ENCODE measurements at regions not wholly inside any gene's neighbourhood (a gene's known extent, or its start where the extent isn't known, plus 50 kb on each side); places are given as distances from the start of the nearest gene placed in this dataset.

- DNase-seq (ENCODE audit: low spot score), result no peak
Measured at GRCh38 chr1:25001125-25001915, 71.2 kb upstream of the RUNX3 start.

DNA sequence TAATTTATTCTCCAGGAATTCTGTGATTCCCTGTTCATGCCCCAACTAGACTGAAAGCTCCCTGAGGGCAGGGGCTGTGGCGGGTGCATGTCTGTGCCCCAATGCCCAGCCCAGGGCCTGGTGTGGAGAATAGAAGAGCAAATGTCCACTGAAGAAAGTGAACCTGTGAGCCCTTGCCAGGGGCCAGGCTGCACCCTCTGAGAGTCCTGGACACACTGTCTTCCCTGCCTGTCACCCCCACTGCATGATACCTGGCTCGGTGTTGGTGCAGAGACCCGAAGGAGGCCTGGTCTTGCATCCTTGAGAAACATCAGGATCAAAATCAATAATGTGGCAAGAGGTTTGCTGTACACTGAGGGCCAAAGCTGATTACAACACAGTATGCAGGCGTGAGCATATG, 69.8 kb upstream of the RUNX3 start:
- no peak for DNase-seq (ENCODE audit: low spot score)

DNA sequence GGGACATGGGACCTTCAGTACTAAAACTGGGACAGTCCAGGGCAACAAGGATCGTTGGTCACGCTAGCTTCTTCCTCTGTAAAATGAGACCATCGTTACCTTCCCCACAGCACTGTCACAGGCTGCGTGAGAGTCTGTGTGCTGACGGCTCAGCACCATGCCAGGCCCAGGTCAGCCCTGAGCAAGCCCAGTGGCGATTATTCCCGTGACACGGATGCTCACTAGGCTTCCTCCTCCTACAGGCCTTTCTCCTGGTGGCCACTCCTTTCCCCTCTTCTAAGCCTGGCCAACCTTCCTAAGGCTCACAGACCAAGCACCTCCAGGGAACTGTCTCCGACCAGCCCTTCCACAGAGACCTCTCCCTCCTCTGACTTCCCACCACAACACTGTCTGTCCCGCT, 69.3 kb upstream of the RUNX3 start:
- DNase-seq (ENCODE audit: low spot score), result no peak

- no peak for DNase-seq (ENCODE audit: low spot score)
Measured at GRCh38 chr1:24998563-24999245, 68.6 kb upstream of the RUNX3 start.

DNA sequence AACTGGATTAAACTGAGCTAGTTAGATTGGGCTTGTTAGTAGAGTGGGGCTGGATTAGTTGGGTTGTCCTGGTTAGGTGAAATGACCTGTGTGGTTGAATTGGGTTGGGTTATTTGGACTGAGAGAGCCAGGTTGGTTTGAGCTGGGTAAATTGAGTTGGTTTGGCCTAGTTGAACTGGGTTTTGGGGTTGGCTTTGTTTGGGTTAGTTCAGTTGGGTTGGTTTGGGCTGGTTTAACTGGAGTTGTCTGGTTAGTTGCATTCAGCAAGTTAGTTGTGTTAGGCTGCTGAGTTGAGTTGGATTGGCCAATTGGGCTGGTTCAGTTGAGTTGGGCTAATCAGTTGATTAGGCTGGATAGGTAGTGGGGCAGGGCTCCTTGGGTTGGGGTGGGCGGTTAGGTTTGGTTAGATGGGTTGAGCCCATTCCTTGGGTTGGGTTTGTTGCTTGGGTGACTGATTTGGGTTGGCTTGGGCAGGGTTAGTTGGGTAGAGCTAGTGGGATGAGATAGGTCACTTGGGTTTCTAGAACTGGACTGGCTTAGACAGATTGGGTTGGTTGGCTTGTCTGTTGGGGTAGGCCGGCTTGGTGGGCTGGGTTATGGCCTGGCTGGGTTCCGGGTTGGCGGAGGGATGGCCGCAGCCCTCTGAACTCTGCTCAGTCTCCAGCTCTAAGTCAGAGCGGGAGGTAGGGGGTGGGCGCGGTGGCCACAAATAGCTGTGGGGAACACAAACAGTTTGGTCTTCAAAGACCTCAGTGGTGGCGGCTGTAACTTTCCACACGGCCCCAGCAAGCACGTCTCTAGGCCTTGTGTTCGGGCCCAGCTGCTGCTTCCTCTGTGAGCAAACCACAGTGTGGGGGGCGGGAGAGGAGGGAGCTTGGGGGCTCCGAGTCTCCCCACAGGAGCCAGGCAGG, 67.2 kb upstream of the RUNX3 start:
- no peak for DNase-seq (ENCODE audit: low spot score)

- DNase-seq (ENCODE audit: low spot score), result no peak
Measured at GRCh38 chr1:24996456-24996855, 66.4 kb upstream of the RUNX3 start.

DNA sequence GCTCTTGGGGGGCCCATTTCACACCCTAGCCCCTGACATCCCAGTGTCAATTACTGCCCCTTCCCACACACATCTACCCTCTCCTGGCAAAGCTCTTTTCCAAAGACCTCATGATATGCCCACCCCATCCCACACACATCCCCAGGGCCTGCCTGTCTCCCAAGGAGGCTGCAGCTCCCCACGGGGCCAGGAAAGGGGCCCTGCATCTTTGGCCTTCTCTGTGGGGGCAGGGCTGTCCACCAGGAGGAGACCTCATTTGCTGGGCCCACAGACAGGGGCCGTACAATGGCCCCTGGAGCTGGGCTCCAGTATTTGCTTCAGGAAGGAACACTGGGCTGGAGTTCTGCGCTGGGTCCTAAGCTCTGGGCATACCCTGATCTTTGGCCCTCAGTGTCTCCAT, 65.6 kb upstream of the RUNX3 start:
- no peak for DNase-seq (ENCODE audit: low spot score)

GRCh38 chr1:24995140-24995539, 65.1 kb upstream of the RUNX3 start:
- DNase-seq (ENCODE audit: low spot score), result no peak

GRCh38 chr1:24993871-24994580, 64.0 kb upstream of the RUNX3 start:
- no peak for DNase-seq (ENCODE audit: low spot score)

GRCh38 chr1:24992761-24993211, 62.7 kb upstream of the RUNX3 start:
- DNase-seq (ENCODE audit: low spot score), result no peak

DNA sequence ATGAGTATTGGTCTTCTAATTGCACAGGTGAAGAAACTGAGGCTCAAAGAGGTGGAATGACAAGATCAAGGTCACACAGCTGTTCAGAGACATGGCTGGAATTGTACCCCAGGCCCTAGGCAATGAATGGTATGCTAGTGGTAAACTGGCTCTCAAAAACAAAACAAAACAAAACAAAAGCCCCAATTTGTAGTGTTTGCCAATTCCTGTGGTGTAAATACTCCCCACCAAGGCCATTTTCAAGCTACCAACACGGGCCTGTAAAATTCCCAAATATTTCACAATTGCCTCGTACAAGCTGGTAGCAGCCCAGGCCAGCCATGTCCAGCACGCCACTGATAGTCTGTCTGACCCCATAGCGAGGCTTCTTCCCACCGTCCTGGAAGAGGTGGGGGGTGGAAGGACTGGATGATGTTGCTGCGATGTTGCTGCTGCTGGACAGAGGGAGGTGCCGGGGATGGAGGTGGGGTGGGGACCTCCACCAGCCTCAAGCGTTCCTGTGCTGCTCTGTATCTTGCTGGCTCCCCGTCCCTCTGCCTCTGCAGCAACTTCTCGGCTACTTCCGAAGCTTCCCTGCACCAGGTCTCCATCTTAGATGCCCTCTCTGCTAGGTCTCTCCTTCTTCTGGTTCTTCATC, 62.2 kb upstream of the RUNX3 start:
- no peak for DNase-seq (ENCODE audit: low spot score)

DNA sequence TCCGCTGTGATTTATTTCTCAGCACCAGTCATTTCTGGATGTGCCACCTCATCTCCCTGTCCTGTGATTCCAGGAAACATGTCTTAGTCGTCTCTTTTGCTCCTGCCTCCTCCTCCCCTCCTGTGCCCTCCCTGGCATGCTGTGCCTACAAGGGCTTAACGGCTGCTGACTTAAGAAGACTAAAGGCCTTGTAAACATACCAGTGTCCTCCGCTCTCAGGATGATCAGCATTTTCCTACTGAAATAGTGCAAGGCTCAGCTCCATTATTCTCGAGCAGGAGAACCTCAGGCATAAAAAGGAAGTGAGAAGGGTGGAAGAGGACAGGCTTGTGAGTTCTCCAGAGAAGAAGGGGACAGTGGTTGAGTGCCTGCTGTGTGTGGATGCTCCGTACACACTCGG, 61.6 kb upstream of the RUNX3 start:
- no peak for DNase-seq (ENCODE audit: low spot score)

GRCh38 chr1:24990779-24991641, 60.9 kb upstream of the RUNX3 start:
- DNase-seq (ENCODE audit: low spot score), result no peak

DNA sequence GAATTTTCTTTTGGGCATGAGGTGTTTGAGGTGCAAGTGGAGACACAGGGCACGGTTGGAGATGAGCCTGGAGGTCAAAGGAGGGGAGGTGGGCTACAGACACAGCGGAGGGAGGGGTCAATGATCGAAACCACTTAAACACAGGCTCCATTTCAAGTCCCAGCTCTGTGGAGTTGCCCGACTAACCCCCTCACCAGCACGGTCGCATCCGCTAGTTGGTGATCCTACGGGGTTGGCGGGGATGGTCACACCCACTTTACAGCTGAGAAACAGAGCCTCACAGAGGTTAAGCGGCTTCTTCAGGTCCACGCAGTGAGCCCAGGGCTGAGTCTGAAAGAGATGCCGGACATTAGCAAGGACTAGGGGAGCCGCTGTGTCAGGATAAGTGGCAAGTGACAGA, 60.1 kb upstream of the RUNX3 start:
- DNase-seq (ENCODE audit: low spot score), result no peak

- no peak for DNase-seq (ENCODE audit: low spot score)
Measured at GRCh38 chr1:24989082-24989481, 59.0 kb upstream of the RUNX3 start.

DNA sequence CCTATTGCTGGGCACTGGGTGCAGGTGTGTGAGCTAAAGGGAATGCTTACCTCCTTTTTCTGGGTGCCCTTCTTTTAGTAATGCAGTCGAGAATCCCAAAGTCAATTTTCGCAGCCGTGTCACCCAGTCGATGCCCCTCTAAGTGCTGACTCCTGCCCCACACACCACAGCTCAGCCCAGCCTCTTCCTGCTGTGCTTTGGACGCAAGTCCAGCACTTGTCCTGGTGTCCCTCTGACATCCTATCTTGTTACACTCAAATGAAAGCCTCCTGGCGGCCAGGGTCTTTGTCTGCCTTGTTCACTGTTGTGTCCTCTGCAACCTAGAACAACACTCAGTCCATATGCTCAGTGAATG, 58.5 kb upstream of the RUNX3 start:
- DNase-seq (ENCODE audit: low spot score), result no peak

DNA sequence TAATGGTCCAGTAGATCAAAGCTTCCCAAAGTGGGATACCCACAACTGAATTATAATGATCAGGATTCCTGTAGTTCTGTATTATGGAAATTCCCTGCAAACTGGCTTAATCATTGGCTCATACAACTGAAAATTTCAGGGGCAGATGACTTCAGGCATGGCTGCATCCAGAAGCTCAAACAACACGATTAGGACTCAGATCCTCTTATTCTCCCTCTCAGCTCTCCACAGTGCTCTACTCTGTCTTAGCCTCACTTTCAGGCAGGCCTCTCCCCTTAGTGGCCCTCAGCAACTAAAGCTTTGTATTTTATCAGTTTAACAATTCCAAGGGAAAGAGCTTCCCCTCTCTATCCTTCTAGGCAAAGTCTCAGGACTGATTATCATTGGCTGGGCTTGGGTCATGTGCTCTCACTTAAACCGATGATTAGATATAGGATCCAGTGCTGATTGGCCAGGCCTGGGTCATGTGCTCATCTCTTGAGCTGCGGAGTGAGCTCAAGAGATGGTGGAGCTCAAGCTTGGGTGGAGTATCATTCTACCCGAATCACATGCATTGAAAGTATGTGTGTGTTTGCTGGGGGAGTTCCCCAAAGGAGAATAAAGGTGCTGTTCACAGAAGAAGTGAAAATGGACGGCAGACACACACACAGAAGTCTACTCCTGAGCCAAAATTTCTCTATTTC, 57.9 kb upstream of the RUNX3 start:
- no peak for DNase-seq (ENCODE audit: low spot score)

GRCh38 chr1:24987424-24987823, 57.3 kb upstream of the RUNX3 start:
- DNase-seq (ENCODE audit: low spot score), result no peak

GRCh38 chr1:24986372-24986965, 56.4 kb upstream of the RUNX3 start:
- DNase-seq (ENCODE audit: low spot score), result no peak

DNA sequence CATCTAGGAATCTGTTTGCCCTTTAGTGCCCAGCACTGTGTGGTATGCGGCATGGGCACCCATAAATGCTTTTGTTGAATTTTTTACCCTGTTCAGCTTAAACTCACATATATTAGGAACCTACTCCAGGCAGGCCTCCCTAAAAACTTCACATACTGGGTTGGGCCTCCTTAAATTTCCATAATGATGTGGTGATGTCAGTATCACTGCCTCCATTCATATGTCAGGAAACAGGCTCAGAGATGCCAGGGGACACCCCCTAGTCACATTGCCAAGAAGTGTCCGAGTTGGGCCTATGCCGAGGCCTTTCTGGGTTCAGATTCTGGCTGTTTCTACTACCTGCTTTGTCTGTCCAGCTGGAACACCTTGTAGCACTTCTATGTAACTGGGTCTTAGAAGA, 55.7 kb upstream of the RUNX3 start:
- no peak for DNase-seq (ENCODE audit: low spot score)
